PC-3 (cell line): ENCODE measurements at regions not wholly inside any gene's neighbourhood (a gene's known extent, or its start where the extent isn't known, plus 50 kb on each side); places are given as distances from the start of the nearest gene placed in this dataset.
"Not testable (repeated sequence)": the region's sequence is repeated elsewhere in the genome, so short reads cannot be mapped to it uniquely, and the experiment has no call there.

Source experiments
- ATAC-seq: fragments of 200-7000 bp; cut with Tn5 transposase; 2 replicates; pipeline ENCODE4 v1.9.1; 2020; ENCODE audit warnings: mild to moderate bottlenecking, moderate library complexity
- BruUV-seq: library from RNA; stranded (reverse); fragments of 400-500 nt; replicated peaks from 2 replicates; lab custom pipeline; 2021; lab: Mats Ljungman, UMichigan
- CTCF ChIA-PET: fragments of 300-600 bp; sonication (Branson Sonifier 250); formaldehyde crosslinking; loops from one replicate; lab custom pipeline; 2022; ENCODE audit warnings: antibody characterized with exemption; lab: Charles Lee
- POLR2A ChIA-PET: fragments of 300-600 bp; sonication (Branson Sonifier 250); formaldehyde crosslinking; loops from one replicate; lab custom pipeline; 2022; ENCODE audit warnings: antibody characterized with exemption; ENCODE audit not compliant: unreplicated experiment; lab: Charles Lee
- DNase-seq: peaks from one replicate; pipeline ENCODE4 v3.0.0-alpha.2; 2015
- H2AFZ ChIP-seq: fragments of 300-600 bp; sonication (generic); 2 replicates; pipeline ENCODE4 v1.6.0; 2016; ENCODE audit warnings: antibody characterized with exemption, low read length
- H3F3A ChIP-seq: fragments of 300-600 bp; sonication (generic); one replicate; pipeline ENCODE4 v1.6.0; 2017; ENCODE audit warnings: antibody characterized with exemption, low read length, control low read depth, mild to moderate bottlenecking; ENCODE audit not compliant: unreplicated experiment
- H3K27ac ChIP-seq: fragments of 300-600 bp; sonication (generic); 2 replicates; pipeline ENCODE4 v1.5.1; 2016; ENCODE audit warnings: mild to moderate bottlenecking, low read length
- H3K27me3 ChIP-seq: fragments of 300-600 bp; sonication (generic); 2 replicates; pipeline ENCODE4 v1.6.1; 2016; ENCODE audit warnings: low read length, mixed read lengths
- H3K36me3 ChIP-seq: fragments of 300-600 bp; sonication (generic); 2 replicates; pipeline ENCODE4 v1.6.1; 2016; ENCODE audit warnings: low read depth, mixed run types, low read length, mixed read lengths
- H3K4me1 ChIP-seq: fragments of 300-600 bp; sonication (generic); 2 replicates; pipeline ENCODE4 v1.5.1; 2016; ENCODE audit warnings: low read length; ENCODE audit not compliant: insufficient read depth
- H3K4me2 ChIP-seq: fragments of 300-600 bp; sonication (generic); 2 replicates; pipeline ENCODE4 v1.6.0; 2016; ENCODE audit warnings: low read length
- H3K4me3 ChIP-seq: fragments of 300-600 bp; sonication (generic); 2 replicates; pipeline ENCODE4 v1.5.1; 2016; ENCODE audit warnings: mild to moderate bottlenecking, low read length, mixed read lengths
- H3K79me2 ChIP-seq: fragments of 300-600 bp; sonication (generic); 2 replicates; pipeline ENCODE4 v1.6.1; 2017; ENCODE audit warnings: low read length, mixed read lengths
- H3K9ac ChIP-seq: fragments of 300-600 bp; sonication (generic); 2 replicates; pipeline ENCODE4 v1.6.0; 2016; ENCODE audit warnings: mild to moderate bottlenecking, low read length
- H3K9me2 ChIP-seq: fragments of 300-600 bp; sonication (generic); replicated peaks from 2 replicates; pipeline ENCODE4 v1.6.1; 2016; ENCODE audit warnings: mixed run types, low read length, mixed read lengths
- H3K9me3 ChIP-seq: fragments of 300-600 bp; sonication (generic); 2 replicates; pipeline ENCODE4 v1.6.1; 2016; ENCODE audit warnings: low read length, mixed read lengths
- H4K20me1 ChIP-seq: fragments of 300-600 bp; sonication (generic); 2 replicates; pipeline ENCODE4 v1.6.1; 2016; ENCODE audit warnings: low read length, mixed read lengths
- CTCF ChIP-seq: fragments of 300-600 bp; sonication (generic); conservative IDR thresholded peaks from 2 replicates; pipeline ENCODE4 v1.5.1; 2017; ENCODE audit warnings: antibody characterized with exemption, low read depth, mild to moderate bottlenecking, low read length
- EZH2 ChIP-seq: fragments of 300-600 bp; sonication (generic); IDR thresholded peaks from one replicate; pipeline ENCODE4 v1.6.1; 2017; ENCODE audit warnings: antibody characterized with exemption, mild to moderate bottlenecking, low read length; ENCODE audit not compliant: unreplicated experiment
- EZH2phosphoT487 ChIP-seq: fragments of 300-600 bp; sonication (generic); IDR thresholded peaks from 2 replicates; pipeline ENCODE4 v1.6.1; 2018; ENCODE audit warnings: mild to moderate bottlenecking, antibody characterized with exemption, low read length, borderline replicate concordance
- intact Hi-C: fragments of 100-400 bp; cut with micrococcal nuclease; formaldehyde crosslinking; loops from 2 replicates; pipeline ENCODE4 v1.9.0; 2023

GRCh38 chr3:191026746-191027145 lies 164.3 kb upstream of the GMNC start:
- no peaks in the 10 kb centered on the region for H3K79me2 ChIP-seq
- no peaks in the 10 kb centered on the region for H3K36me3 ChIP-seq
- H3K9ac ChIP-seq = no peak overlapping the region
- ChIA-PET POLR2A (no interaction called here), CTCF (no interaction called here)
- no peaks in the 10 kb centered on the region for H3F3A ChIP-seq
- no peaks in the 10 kb centered on the region for H4K20me1 ChIP-seq
- no peak for DNase-seq
- H3K4me2 ChIP-seq = no peak overlapping the region
- intact Hi-C loops = no loop called here
- TF ChIP-seq CTCF (no peak), EZH2phosphoT487 (no peak), EZH2 (no peak)
- H3K27ac ChIP-seq = no peak overlapping the region
- H3K4me3 ChIP-seq = no peak overlapping the region
- BruUV-seq = no TSS peak
- H3K4me1 ChIP-seq = no peaks in the 10 kb centered on the region
- ATAC-seq = no peak
- H3K9me2 ChIP-seq = no peaks in the 10 kb centered on the region
- H3K27me3 ChIP-seq = no peaks in the 10 kb centered on the region
- no peaks in the 10 kb centered on the region for H3K9me3 ChIP-seq
- H2AFZ ChIP-seq = no peak overlapping the region

GRCh38 chr3:191020730-191021396 lies 158.4 kb upstream of the GMNC start:
- DNase-seq (no peak), ATAC-seq (no peak)
- POLR2A ChIA-PET = no interaction called here
- CTCF ChIA-PET = no interaction called here
- H2AFZ ChIP-seq = no peak overlapping the region
- no peak overlapping the region for H3K4me3 ChIP-seq
- H4K20me1 ChIP-seq = no peaks in the 10 kb centered on the region
- H3K9ac ChIP-seq = no peak overlapping the region
- H3K4me2 ChIP-seq = no peak overlapping the region
- no peaks in the 10 kb centered on the region for H3K36me3 ChIP-seq
- H3K9me2 ChIP-seq = no peaks in the 10 kb centered on the region
- H3K27ac ChIP-seq = no peak overlapping the region
- BruUV-seq = no TSS peak
- H3K27me3 ChIP-seq = no peaks in the 10 kb centered on the region
- intact Hi-C loops = no loop called here
- TF ChIP-seq CTCF (no peak), EZH2 (no peak), EZH2phosphoT487 (no peak)
- H3F3A ChIP-seq = no peaks in the 10 kb centered on the region
- H3K79me2 ChIP-seq = no peaks in the 10 kb centered on the region
- H3K4me1 ChIP-seq = no peaks in the 10 kb centered on the region
- no peaks in the 10 kb centered on the region for H3K9me3 ChIP-seq

GRCh38 chr3:191019855-191020254 lies 157.4 kb upstream of the GMNC start:
- Histone ChIP-seq H3K79me2 (no peaks in the 10 kb centered on the region), H3F3A (no peaks in the 10 kb centered on the region), H3K4me1 (no peaks in the 10 kb centered on the region), H4K20me1 (no peaks in the 10 kb centered on the region), H3K9ac (no peak overlapping the region), H3K4me2 (no peak overlapping the region), H3K9me3 (no peaks in the 10 kb centered on the region), H2AFZ (no peak overlapping the region), H3K9me2 (no peaks in the 10 kb centered on the region), H3K27ac (no peak overlapping the region), H3K36me3 (no peaks in the 10 kb centered on the region), H3K4me3 (no peak overlapping the region), H3K27me3 (no peaks in the 10 kb centered on the region)
- POLR2A ChIA-PET = no interaction called here
- intact Hi-C loops = no loop called here
- DNase-seq = no peak
- ATAC-seq = no peak
- BruUV-seq = no TSS peak
- CTCF ChIA-PET = no interaction called here
- TF ChIP-seq EZH2phosphoT487 (no peak), CTCF (no peak), EZH2 (no peak)

- intact Hi-C loops, H3K4me3 ChIP-seq, H3F3A ChIP-seq, H3K79me2 ChIP-seq, DNase-seq, ATAC-seq, H3K4me2 ChIP-seq, H2AFZ ChIP-seq, CTCF ChIA-PET, H3K36me3 ChIP-seq, H3K9me2 ChIP-seq, BruUV-seq, H3K9me3 ChIP-seq, H3K4me1 ChIP-seq, POLR2A ChIA-PET, H3K9ac ChIP-seq, H3K27me3 ChIP-seq, H3K27ac ChIP-seq, H4K20me1 ChIP-seq: not testable (repeated sequence)
Measured at GRCh38 chr3:191015960-191016359, 153.5 kb upstream of the GMNC start.
